ENCODE measurements at regions not wholly inside any gene's neighbourhood (a gene's known extent, or its start where the extent isn't known, plus 50 kb on each side); places are given as distances from the start of the nearest gene placed in this dataset.

DNA sequence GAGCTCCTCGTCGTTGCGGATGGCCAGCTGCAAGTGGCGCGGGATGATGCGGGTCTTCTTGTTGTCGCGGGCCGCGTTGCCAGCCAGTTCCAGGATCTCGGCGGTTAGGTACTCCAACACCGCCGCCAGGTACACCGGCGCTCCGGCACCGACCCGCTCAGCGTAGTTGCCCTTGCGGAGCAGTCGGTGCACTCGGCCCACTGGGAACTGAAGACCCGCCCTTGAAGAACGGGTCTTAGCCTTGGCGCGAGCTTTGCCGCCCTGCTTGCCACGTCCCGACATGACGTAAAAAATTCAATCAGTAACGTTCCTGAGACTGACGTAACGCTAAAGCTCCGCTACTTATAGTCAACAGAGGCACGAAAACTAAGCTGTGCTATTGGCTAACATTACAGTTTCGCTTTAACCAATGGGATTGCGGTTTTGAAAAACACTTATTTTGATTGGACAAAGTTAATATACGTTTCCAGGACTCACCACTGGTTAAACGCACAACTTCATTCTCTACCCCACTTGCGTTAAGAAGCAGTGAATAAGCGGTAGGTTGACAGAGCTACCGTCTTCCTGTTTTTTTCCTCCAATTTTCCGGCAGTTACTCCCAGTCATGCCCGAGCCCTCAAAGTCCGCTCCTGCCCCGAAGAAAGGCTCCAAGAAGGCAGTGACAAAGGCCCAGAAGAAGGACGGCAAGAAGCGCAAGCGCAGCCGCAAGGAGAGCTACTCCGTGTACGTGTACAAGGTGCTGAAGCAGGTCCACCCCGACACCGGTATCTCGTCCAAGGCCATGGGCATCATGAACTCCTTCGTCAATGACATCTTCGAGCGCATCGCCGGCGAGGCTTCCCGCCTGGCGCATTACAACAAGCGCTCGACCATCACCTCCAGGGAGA lies 73.9 kb downstream of the OR2B2 start (continued):
- TF ChIP-seq NFKBIZ (CRISPR knock-in tag; IDR thresholded peaks at IDR 0.05): peak; percentile 55; the same call in 1 of the 2 replicates
- TF ChIP-seq RFX1 (IDR thresholded peaks at IDR 0.05): no peak
- TF ChIP-seq, protein P1, sequence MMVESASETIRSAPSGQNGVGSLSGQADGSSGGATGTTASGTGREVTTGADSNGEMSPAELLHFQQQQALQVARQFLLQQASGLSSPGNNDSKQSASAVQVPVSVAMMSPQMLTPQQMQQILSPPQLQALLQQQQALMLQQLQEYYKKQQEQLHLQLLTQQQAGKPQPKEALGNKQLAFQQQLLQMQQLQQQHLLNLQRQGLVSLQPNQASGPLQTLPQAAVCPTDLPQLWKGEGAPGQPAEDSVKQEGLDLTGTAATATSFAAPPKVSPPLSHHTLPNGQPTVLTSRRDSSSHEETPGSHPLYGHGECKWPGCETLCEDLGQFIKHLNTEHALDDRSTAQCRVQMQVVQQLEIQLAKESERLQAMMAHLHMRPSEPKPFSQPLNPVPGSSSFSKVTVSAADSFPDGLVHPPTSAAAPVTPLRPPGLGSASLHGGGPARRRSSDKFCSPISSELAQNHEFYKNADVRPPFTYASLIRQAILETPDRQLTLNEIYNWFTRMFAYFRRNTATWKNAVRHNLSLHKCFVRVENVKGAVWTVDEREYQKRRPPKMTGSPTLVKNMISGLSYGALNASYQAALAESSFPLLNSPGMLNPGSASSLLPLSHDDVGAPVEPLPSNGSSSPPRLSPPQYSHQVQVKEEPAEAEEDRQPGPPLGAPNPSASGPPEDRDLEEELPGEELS (CRISPR knock-in tag; IDR thresholded peaks at IDR 0.05): peak; percentile 47
- TF ChIP-seq HOXA7 (CRISPR knock-in tag; IDR thresholded peaks at IDR 0.05): no peak
- 0 out of 2 replicates have a peak, but pooled peaks have one; percentile 57 for TF ChIP-seq SMAD1 (CRISPR knock-in tag; IDR thresholded peaks at IDR 0.05; ENCODE audit: borderline replicate concordance, low read depth)
- TF ChIP-seq, protein P2, sequence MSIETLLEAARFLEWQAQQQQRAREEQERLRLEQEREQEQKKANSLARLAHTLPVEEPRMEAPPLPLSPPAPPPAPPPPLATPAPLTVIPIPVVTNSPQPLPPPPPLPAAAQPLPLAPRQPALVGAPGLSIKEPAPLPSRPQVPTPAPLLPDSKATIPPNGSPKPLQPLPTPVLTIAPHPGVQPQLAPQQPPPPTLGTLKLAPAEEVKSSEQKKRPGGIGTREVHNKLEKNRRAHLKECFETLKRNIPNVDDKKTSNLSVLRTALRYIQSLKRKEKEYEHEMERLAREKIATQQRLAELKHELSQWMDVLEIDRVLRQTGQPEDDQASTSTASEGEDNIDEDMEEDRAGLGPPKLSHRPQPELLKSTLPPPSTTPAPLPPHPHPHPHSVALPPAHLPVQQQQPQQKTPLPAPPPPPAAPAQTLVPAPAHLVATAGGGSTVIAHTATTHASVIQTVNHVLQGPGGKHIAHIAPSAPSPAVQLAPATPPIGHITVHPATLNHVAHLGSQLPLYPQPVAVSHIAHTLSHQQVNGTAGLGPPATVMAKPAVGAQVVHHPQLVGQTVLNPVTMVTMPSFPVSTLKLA (IDR thresholded peaks at IDR 0.05): 0 out of 2 replicates have a peak, but pooled peaks have one; percentile 1
- TF ChIP-seq, protein P3, sequence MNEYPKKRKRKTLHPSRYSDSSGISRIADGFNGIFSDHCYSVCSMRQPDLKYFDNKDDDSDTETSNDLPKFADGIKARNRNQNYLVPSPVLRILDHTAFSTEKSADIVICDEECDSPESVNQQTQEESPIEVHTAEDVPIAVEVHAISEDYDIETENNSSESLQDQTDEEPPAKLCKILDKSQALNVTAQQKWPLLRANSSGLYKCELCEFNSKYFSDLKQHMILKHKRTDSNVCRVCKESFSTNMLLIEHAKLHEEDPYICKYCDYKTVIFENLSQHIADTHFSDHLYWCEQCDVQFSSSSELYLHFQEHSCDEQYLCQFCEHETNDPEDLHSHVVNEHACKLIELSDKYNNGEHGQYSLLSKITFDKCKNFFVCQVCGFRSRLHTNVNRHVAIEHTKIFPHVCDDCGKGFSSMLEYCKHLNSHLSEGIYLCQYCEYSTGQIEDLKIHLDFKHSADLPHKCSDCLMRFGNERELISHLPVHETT (CRISPR knock-in tag; conservative IDR thresholded peaks at IDR 0.05): no peak; the same call in 1 of the 2 replicates
- peak; percentile 85 for TF ChIP-seq GATA4 (IDR thresholded peaks at IDR 0.05; ENCODE audit: borderline replicate concordance, low read depth)
- TF ChIP-seq, protein P4, sequence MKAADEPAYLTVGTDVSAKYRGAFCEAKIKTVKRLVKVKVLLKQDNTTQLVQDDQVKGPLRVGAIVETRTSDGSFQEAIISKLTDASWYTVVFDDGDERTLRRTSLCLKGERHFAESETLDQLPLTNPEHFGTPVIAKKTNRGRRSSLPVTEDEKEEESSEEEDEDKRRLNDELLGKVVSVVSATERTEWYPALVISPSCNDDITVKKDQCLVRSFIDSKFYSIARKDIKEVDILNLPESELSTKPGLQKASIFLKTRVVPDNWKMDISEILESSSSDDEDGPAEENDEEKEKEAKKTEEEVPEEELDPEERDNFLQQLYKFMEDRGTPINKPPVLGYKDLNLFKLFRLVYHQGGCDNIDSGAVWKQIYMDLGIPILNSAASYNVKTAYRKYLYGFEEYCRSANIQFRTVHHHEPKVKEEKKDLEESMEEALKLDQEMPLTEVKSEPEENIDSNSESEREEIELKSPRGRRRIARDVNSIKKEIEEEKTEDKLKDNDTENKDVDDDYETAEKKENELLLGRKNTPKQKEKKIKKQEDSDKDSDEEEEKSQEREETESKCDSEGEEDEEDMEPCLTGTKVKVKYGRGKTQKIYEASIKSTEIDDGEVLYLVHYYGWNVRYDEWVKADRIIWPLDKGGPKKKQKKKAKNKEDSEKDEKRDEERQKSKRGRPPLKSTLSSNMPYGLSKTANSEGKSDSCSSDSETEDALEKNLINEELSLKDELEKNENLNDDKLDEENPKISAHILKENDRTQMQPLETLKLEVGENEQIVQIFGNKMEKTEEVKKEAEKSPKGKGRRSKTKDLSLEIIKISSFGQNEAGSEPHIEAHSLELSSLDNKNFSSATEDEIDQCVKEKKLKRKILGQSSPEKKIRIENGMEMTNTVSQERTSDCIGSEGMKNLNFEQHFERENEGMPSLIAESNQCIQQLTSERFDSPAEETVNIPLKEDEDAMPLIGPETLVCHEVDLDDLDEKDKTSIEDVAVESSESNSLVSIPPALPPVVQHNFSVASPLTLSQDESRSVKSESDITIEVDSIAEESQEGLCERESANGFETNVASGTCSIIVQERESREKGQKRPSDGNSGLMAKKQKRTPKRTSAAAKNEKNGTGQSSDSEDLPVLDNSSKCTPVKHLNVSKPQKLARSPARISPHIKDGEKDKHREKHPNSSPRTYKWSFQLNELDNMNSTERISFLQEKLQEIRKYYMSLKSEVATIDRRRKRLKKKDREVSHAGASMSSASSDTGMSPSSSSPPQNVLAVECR (CRISPR knock-in tag; IDR thresholded peaks at IDR 0.05; ENCODE audit: borderline replicate concordance): peak; percentile 90
- no peak for TF ChIP-seq RELA (CRISPR knock-in tag; IDR thresholded peaks at IDR 0.05)
- no peak for TF ChIP-seq ZNF781 (CRISPR knock-in tag; IDR thresholded peaks at IDR 0.05; ENCODE audit: borderline replicate concordance, not compliant biosample characterization)
- TF ChIP-seq KDM3A (CRISPR knock-in tag; IDR thresholded peaks at IDR 0.05; ENCODE audit: low read depth): no peak; the same call in 1 of the 2 replicates
- TF ChIP-seq NR2F6 (IDR thresholded peaks at IDR 0.05): no peak
- no peak for TF ChIP-seq NR2F6 (CRISPR knock-in tag; IDR thresholded peaks at IDR 0.05)
- TF ChIP-seq ZNF383 (CRISPR knock-in tag; IDR thresholded peaks at IDR 0.05; ENCODE audit: borderline replicate concordance): no peak; the same call in 1 of the 2 replicates
- TF ChIP-seq, protein P5, sequence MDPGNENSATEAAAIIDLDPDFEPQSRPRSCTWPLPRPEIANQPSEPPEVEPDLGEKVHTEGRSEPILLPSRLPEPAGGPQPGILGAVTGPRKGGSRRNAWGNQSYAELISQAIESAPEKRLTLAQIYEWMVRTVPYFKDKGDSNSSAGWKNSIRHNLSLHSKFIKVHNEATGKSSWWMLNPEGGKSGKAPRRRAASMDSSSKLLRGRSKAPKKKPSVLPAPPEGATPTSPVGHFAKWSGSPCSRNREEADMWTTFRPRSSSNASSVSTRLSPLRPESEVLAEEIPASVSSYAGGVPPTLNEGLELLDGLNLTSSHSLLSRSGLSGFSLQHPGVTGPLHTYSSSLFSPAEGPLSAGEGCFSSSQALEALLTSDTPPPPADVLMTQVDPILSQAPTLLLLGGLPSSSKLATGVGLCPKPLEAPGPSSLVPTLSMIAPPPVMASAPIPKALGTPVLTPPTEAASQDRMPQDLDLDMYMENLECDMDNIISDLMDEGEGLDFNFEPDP (CRISPR knock-in tag; conservative IDR thresholded peaks at IDR 0.05): peak; percentile 92; the same call in 1 of the 2 replicates

Data from HepG2 (cell line).